ENCODE measurements at regions not wholly inside any gene's neighbourhood (a gene's known extent, or its start where the extent isn't known, plus 50 kb on each side); places are given as distances from the start of the nearest gene placed in this dataset.

GRCh38 chr10:128431506-128431905 is 305.3 kb upstream of the MKI67 start:
- DNase-seq (ENCODE audit: low read depth), result no peak
- no peak overlapping the region for H3K4me3 ChIP-seq (ENCODE audit: low read depth, low read length)
- no peak for TF ChIP-seq CTCF (IDR thresholded peaks at IDR 0.05; ENCODE audit: insufficient read depth, low read length)

- no peak for DNase-seq (ENCODE audit: low read depth)
- no peak for TF ChIP-seq CTCF (IDR thresholded peaks at IDR 0.05; ENCODE audit: insufficient read depth, low read length)
- no peak overlapping the region for H3K4me3 ChIP-seq (ENCODE audit: low read depth, low read length)
These were observed 305.8 kb upstream of the MKI67 start for GRCh38 chr10:128432011-128432410.

GRCh38 chr10:128432423-128432822 is 306.2 kb upstream of the MKI67 start:
- TF ChIP-seq CTCF (IDR thresholded peaks at IDR 0.05; ENCODE audit: insufficient read depth, low read length), result no peak
- no peak overlapping the region for H3K4me3 ChIP-seq (ENCODE audit: low read depth, low read length)
- DNase-seq (ENCODE audit: low read depth), result no peak

- no peak overlapping the region for H3K4me3 ChIP-seq (ENCODE audit: low read depth, low read length)
- no peak for DNase-seq (ENCODE audit: low read depth)
- TF ChIP-seq CTCF (IDR thresholded peaks at IDR 0.05; ENCODE audit: insufficient read depth, low read length), result no peak
These were observed 309.6 kb upstream of the MKI67 start for GRCh38 chr10:128435811-128436210.

- H3K4me3 ChIP-seq (ENCODE audit: low read depth, low read length), result no peak overlapping the region
- TF ChIP-seq CTCF (IDR thresholded peaks at IDR 0.05; ENCODE audit: insufficient read depth, low read length), result no peak
- no peak for DNase-seq (ENCODE audit: low read depth)
These were observed 311.6 kb upstream of the MKI67 start for GRCh38 chr10:128437786-128438345.

GRCh38 chr10:128438417-128439063 is 312.3 kb upstream of the MKI67 start:
- H3K4me3 ChIP-seq (ENCODE audit: low read depth, low read length), result no peak overlapping the region
- no peak for TF ChIP-seq CTCF (IDR thresholded peaks at IDR 0.05; ENCODE audit: insufficient read depth, low read length)
- no peak for DNase-seq (ENCODE audit: low read depth)

Data from fibroblast of the aortic adventitia (primary cell).